ENCODE measurements at regions not wholly inside any gene's neighbourhood (a gene's known extent, or its start where the extent isn't known, plus 50 kb on each side); places are given as distances from the start of the nearest gene placed in this dataset.

- Histone ChIP-seq H3K9me3 (ENCODE audit: insufficient read depth in 2 of 2, low read depth in 1 of 2, low read length in 1 of 2) (0 out of 4 replicates have a peak, but pooled peaks cover 0 to 3% of the 10 kb centered on the region in 2 experiments), H2BK20ac (ENCODE audit: low read length) (no peak overlapping the region), H2BK15ac (ENCODE audit: low read length) (no peak overlapping the region), H3K23ac (ENCODE audit: insufficient read length) (no peak overlapping the region), H3K23me2 (ENCODE audit: low read depth, low read length) (no peaks in the 10 kb centered on the region), H4K91ac (replicated peaks; ENCODE audit: insufficient read length, low read length) (no peak overlapping the region), H2BK120ac (replicated peaks; ENCODE audit: low read depth, low read length) (no peak overlapping the region), H3K36me3 (ENCODE audit: control insufficient read depth in 2 of 4, insufficient read depth in 4 of 4, low read length in 3 of 4) (no peaks in the 10 kb centered on the region), H3K9ac (replicated peaks in 1 of 4; ENCODE audit: extremely low read depth in 1 of 4, low read depth in 3 of 4, low read length in 3 of 4) (no peak overlapping the region), H2BK5ac (ENCODE audit: low read depth, low read length) (no peak overlapping the region; the same call in 1 of the 2 replicates), H3K56ac (replicated peaks; ENCODE audit: insufficient read length, low read depth, low read length) (no peak overlapping the region), H3K4me1 (replicated peaks in 1 of 4; ENCODE audit: control insufficient read depth in 3 of 4, insufficient read depth in 4 of 4, low read length in 3 of 4) (peaks cover 0 to 2% (median 0%) of the 10 kb centered on the region in 4 experiments; a peak in 1 of 7 replicates), H4K8ac (ENCODE audit: extremely low read depth, insufficient read depth, low read length) (no peak overlapping the region), H2BK12ac (ENCODE audit: low read depth, low read length) (no peak overlapping the region), H3K4ac (replicated peaks; ENCODE audit: insufficient read length, low read depth, low read length) (no peak overlapping the region), H3K79me2 (ENCODE audit: control insufficient read depth in 1 of 2, insufficient read depth in 2 of 2, low read length in 2 of 2) (no peaks in the 10 kb centered on the region), H4K5ac (ENCODE audit: insufficient read length, low read depth, low read length) (no peak overlapping the region), H3K27me3 (replicated peaks in 1 of 4; ENCODE audit: control insufficient read depth in 3 of 4, extremely low read depth in 1 of 4, insufficient read depth in 3 of 4, low read length in 3 of 4) (no peaks in the 10 kb centered on the region; a peak in 1 of 7 replicates), H3K14ac (ENCODE audit: insufficient read length) (no peak overlapping the region), H2AK5ac (ENCODE audit: low read depth, low read length) (no peak overlapping the region), H3K4me2 (ENCODE audit: insufficient read depth in 1 of 2, low read depth in 2 of 2, low read length in 2 of 2) (no peak overlapping the region), H3K79me1 (ENCODE audit: low read depth, low read length) (no peaks in the 10 kb centered on the region), H4K20me1 (replicated peaks in 1 of 2; ENCODE audit: control insufficient read depth in 1 of 2, insufficient read depth in 2 of 2, low read length in 2 of 2) (no peaks in the 10 kb centered on the region), H3K4me3 (ENCODE audit: extremely low read depth in 1 of 4, insufficient read depth in 2 of 4, low read depth in 3 of 4, low read length in 4 of 4) (no peak overlapping the region), H3K27ac (ENCODE audit: low read depth, low read length) (no peak overlapping the region), H2AFZ (ENCODE audit: low read length) (no peak overlapping the region), H3K18ac (ENCODE audit: extremely low read depth, low read length) (0 out of 2 replicates have a peak overlapping the region, but pooled peaks have one; percentile 6)
- FAIRE-seq: no peak
- POLR2A ChIA-PET (ENCODE audit: partially characterized antibody): interaction anchor here (0.9 kb wide), 1 partner anchor 109 kb away, joined by 3 read pairs; no protein-coding TSS in a partner anchor
- CTCF ChIA-PET (ENCODE audit: partially characterized antibody): interaction anchor here (1.1 kb wide), 1 partner anchor 16 kb away, joined by 4 read pairs; no protein-coding TSS in a partner anchor
- 94% methylated on average over 5 of the region's 5 CpGs; no CpG with 5 or more reads in 1 of the 2 experiments for WGBS, 2 experiments (ENCODE audit: extremely low coverage in 1 of 2, insufficient coverage in 1 of 2, insufficient read length in 1 of 2, insufficient replicate concordance in 2 of 2, low coverage in 1 of 2, low lambda C conversion rate in 2 of 2, missing lambda C conversion rate in 1 of 2)
- no peak for DNase-seq (ENCODE audit: low read depth in 1 of 2, low spot score in 2 of 2)
- TF ChIP-seq TAF1 (IDR thresholded peaks at IDR 0.05; ENCODE audit: low read depth, low read length) (no peak), BRCA1 (IDR thresholded peaks at IDR 0.05; ENCODE audit: low read depth, low read length) (no peak), SAP30 (IDR thresholded peaks at IDR 0.05; ENCODE audit: insufficient read depth, insufficient replicate concordance, low read length) (no peak), CEBPB (IDR thresholded peaks at IDR 0.05; ENCODE audit: low read depth, low read length) (no peak), SP4 (IDR thresholded peaks at IDR 0.05; ENCODE audit: low read length) (no peak), BACH1 (IDR thresholded peaks at IDR 0.05; ENCODE audit: low read length) (no peak), GTF2F1 (IDR thresholded peaks at IDR 0.05; ENCODE audit: borderline replicate concordance, low read depth, low read length) (no peak), E2F6 (IDR thresholded peaks at IDR 0.05) (no peak), ASH2L (IDR thresholded peaks at IDR 0.05; ENCODE audit: low read length) (no peak), CBX5 (IDR thresholded peaks at IDR 0.05; ENCODE audit: low read depth, low read length) (no peak), USF2 (IDR thresholded peaks at IDR 0.05; ENCODE audit: low read length) (no peak), MAFK (IDR thresholded peaks at IDR 0.05; ENCODE audit: low read depth, low read length) (no peak), NRF1 (IDR thresholded peaks at IDR 0.05; ENCODE audit: low read depth, low read length) (no peak), YY1 (IDR thresholded peaks at IDR 0.05; ENCODE audit: low read depth, low read length) (no peak)
Measured at GRCh38 chr1:59045636-59046035, 251.3 kb upstream of the FGGY start.

All from H1 (cell line).